Fibroblast of mammary gland (primary cell): ENCODE measurements at regions not wholly inside any gene's neighbourhood (a gene's known extent, or its start where the extent isn't known, plus 50 kb on each side); places are given as distances from the start of the nearest gene placed in this dataset.

Experiments used
- DNase-seq: peaks from one replicate; pipeline ENCODE4 v3.0.0-alpha.2; 2010; ENCODE audit warnings: low read depth
- H3K4me3 ChIP-seq: 2 replicates; pipeline ENCODE4 v1.5.1; 2011; ENCODE audit warnings: low read depth, mild to moderate bottlenecking, low read length, moderate library complexity; ENCODE audit not compliant: control insufficient read depth
- CTCF ChIP-seq: conservative IDR thresholded peaks from 2 replicates; pipeline ENCODE4 v1.5.1; 2011; ENCODE audit warnings: low read depth, low read length, inconsistent platforms; ENCODE audit not compliant: control insufficient read depth, insufficient read depth

DNA sequence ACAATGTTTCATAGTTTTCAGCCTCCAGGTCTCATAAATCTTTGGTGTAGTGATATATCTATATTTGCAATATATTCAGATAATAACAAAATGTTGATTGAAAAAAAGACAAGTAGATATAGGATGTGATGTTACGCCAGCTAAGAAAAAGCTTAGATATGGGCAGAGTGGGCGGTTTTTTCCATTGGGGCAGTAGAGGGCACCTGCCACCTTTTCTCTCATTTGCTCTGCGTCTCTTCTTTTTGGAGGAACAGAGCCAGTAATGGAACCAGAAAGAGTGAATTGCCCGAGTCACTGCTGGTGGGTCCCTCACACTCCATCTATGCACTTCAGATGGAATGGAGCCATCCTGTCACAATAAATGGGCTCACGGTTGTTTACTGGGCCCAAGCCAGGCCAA is 62.1 kb upstream of the FANCC start:
- DNase-seq: no peak

DNA sequence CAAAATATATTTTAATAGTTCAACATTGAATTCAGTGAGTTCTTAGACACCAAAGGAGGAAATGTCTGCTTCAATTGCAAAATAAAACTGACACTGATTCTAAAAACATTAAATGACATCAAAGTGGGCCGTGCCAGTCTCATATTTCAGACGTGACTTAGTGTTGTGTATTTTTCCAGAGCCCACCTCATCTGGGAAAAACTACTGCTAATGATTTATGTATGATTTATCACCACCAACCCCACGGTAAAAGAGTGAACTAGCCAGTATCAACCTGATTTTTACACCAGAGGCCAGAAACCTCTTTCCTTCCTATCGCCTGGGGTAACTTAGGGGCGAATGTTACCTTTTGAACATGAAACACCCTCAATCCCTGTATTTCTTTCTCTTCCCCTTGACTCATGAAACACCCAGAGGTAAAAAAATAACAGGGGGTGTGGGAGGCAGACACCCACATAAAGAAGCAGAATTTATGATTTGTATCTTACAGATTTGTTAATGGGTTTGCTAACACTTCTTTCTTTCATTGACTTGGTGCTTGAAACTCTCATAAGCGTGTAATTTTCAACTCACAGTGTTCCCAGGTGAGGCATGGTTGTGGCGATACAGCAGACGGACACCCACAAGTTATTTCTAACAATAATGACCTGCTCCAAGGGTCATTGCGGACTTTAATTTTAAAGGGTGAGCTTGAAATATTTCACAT is 56.4 kb upstream of the FANCC start:
- TF ChIP-seq CTCF: no peak
- H3K4me3 ChIP-seq: no peak overlapping the region
- no peak for DNase-seq

More for the DNA sequence above, 62.1 kb upstream of the FANCC start:
- no peak for TF ChIP-seq CTCF
- H3K4me3 ChIP-seq: no peak overlapping the region

GRCh38 chr9:95373069-95373681 is 55.7 kb upstream of the FANCC start:
- no peak for DNase-seq
- TF ChIP-seq CTCF: no peak
- H3K4me3 ChIP-seq: no peak overlapping the region

GRCh38 chr9:95370064-95370463 is 52.6 kb upstream of the FANCC start:
- H3K4me3 ChIP-seq: no peak overlapping the region
- no peak for DNase-seq
- TF ChIP-seq CTCF: no peak

DNA sequence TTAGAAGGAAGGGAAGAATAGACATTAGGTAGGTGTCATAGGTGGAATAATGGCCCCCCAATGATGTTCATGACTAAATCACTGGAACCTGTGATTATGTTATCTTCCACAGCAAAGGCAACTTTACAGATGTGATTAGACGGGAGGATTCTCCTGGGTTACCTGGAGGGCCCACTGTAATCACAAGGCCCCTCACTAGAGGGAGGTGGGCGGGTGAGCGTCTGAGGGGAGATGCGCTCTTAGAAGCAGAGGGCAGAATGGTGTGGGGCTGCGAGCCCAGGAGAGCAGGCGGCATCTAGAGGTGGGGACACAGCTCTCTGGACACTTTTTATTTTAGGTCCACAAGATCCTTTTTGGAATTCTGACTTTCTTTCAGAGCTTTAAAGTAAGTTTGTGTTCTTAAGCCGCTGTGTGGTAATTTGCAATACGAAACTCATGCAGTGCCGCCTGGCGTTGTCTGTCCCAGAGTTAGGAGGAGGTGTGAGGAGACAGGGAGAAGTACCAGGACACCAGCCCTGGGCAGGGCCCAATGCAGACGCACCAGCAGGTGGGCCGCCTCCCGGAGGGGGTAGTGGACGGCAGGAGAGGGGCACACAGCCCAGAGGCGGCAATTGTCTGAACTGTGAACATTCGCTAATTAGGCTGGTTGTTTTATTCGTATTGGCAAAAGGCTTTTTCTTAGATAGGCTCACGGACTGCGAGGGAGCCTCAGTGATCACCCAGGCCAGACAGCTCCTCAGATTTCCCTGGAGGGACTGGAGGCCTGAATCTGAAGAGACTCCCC is 51.1 kb upstream of the FANCC start:
- TF ChIP-seq CTCF: no peak
- no peak for DNase-seq
- no peak overlapping the region for H3K4me3 ChIP-seq
